Endothelial cell of umbilical vein (primary cell): ENCODE measurements at regions not wholly inside any gene's neighbourhood (a gene's known extent, or its start where the extent isn't known, plus 50 kb on each side); places are given as distances from the start of the nearest gene placed in this dataset.

Experiments used
- EZH2 ChIP-seq: IDR thresholded peaks from 2 replicates; pipeline ENCODE4 v1.6.1; 2012; ENCODE audit warnings: borderline replicate concordance, low read depth, mild to moderate bottlenecking, moderate library complexity, low read length, inconsistent platforms; ENCODE audit not compliant: severe bottlenecking
- FOS ChIP-seq: IDR thresholded peaks from 2 replicates; pipeline ENCODE4 v1.6.1; 2011; ENCODE audit warnings: mild to moderate bottlenecking, low read length, moderate library complexity, borderline replicate concordance; ENCODE audit not compliant: insufficient read depth
- GATA2 ChIP-seq: IDR thresholded peaks from 2 replicates; pipeline ENCODE4 v1.7.0; 2011; ENCODE audit warnings: low read depth, mild to moderate bottlenecking, moderate library complexity, mixed read lengths, low read length; ENCODE audit not compliant: insufficient read length, insufficient read depth
- JUN ChIP-seq: IDR thresholded peaks from 2 replicates; pipeline ENCODE4 v1.6.1; 2011; ENCODE audit warnings: borderline replicate concordance, low read depth; ENCODE audit not compliant: insufficient read length, insufficient read depth
- MYC ChIP-seq: IDR thresholded peaks from one replicate; pipeline ENCODE4 v1.6.1; 2011; ENCODE audit warnings: mild to moderate bottlenecking, low read depth, low read length
- POLR2A ChIP-seq: IDR thresholded peaks from 2 replicates; pipeline ENCODE4 v1.6.1; 2012; ENCODE audit warnings: low read depth, mild to moderate bottlenecking, control low read depth, low read length
- POLR2AphosphoS5 ChIP-seq: IDR thresholded peaks from 2 replicates; pipeline ENCODE4 v1.6.1; 2012; ENCODE audit warnings: low read depth, mild to moderate bottlenecking, control low read depth, low read length, moderate library complexity; ENCODE audit not compliant: insufficient read depth
- TF ChIP-seq, protein P1 (sequence below), 2 donors: IDR thresholded peaks; 1 replicate in 1 of 2; 2 replicates in 1 of 2; pipeline ENCODE4 v1.5.1; 2011; ENCODE audit warnings: low read length in 2 of 2, mild to moderate bottlenecking in 2 of 2, moderate library complexity in 2 of 2, control low read depth in 1 of 2, inconsistent platforms in 1 of 2, low read depth in 1 of 2; ENCODE audit not compliant: insufficient read depth in 1 of 2; ENCODE audit errors: extremely low read depth in 1 of 2
- TF ChIP-seq, protein P2 (sequence below): IDR thresholded peaks from 2 replicates; pipeline ENCODE4 v1.6.1; 2011; ENCODE audit not compliant: insufficient read depth, insufficient read length

DNA sequence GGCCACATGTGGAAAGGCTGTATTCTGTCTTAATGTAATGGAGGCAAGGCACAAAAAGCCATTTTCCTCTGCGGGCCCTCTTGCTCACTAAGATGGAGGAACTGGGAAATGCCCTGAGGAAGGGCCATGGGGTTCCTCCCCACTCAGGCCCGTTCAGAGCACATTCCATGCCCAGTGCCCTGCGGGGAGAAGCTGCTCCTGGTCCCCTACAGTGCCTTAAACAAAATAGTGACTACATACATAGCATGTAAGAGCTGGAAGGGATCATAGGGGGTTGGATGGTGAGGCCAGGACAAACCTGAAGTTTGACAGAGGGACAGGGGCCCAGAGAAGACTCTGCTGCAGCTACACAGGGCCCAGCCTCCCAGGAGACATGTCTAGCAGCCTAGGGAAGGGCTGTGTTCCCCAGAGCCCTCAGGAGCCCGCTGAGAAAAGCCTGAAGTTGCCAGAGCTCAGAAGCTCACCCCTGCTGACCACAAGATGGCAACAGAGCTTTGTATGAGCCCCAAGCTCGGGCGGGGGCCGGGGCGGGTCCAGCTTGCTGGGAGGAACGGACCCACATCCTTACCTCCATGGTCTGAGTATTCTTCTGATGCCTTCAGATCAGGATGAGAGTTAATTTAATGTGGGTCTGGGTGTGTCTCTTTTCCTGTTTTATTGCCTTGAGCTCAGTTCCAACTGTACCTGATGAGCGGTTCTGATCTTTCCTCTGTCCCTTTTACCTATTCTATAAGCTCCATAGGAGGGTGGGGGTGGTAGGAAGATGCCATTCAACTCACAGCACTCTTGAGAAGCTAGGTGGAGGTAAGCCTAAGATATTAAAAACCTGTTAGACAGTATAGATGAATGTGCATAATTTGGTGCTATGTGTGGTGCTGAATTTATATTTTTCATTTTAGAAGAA is 242.9 kb downstream of the CDC5L start:
- TF ChIP-seq POLR2A (no peak), EZH2 (no peak), POLR2AphosphoS5 (no peak), JUN (no peak), FOS (no peak), MYC (no peak), GATA2 (no peak)
- TF ChIP-seq, protein P1, sequence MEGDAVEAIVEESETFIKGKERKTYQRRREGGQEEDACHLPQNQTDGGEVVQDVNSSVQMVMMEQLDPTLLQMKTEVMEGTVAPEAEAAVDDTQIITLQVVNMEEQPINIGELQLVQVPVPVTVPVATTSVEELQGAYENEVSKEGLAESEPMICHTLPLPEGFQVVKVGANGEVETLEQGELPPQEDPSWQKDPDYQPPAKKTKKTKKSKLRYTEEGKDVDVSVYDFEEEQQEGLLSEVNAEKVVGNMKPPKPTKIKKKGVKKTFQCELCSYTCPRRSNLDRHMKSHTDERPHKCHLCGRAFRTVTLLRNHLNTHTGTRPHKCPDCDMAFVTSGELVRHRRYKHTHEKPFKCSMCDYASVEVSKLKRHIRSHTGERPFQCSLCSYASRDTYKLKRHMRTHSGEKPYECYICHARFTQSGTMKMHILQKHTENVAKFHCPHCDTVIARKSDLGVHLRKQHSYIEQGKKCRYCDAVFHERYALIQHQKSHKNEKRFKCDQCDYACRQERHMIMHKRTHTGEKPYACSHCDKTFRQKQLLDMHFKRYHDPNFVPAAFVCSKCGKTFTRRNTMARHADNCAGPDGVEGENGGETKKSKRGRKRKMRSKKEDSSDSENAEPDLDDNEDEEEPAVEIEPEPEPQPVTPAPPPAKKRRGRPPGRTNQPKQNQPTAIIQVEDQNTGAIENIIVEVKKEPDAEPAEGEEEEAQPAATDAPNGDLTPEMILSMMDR (IDR thresholded peaks at IDR 0.05; ENCODE audit: extremely low read depth in 1 of 2, insufficient read depth in 1 of 2, low read depth in 1 of 2, low read length in 2 of 2), result peak; percentile 13 to 63
- TF ChIP-seq, protein P2, sequence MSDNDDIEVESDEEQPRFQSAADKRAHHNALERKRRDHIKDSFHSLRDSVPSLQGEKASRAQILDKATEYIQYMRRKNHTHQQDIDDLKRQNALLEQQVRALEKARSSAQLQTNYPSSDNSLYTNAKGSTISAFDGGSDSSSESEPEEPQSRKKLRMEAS, result no peak
